GM18870 (cell line): ENCODE measurements at regions not wholly inside any gene's neighbourhood (a gene's known extent, or its start where the extent isn't known, plus 50 kb on each side); places are given as distances from the start of the nearest gene placed in this dataset.

Experiments
- ATAC-seq: cut with Tn5 transposase; IDR thresholded peaks from one replicate; pipeline ENCODE4 v1.9.1; 2021; ENCODE audit warnings: moderate library complexity; ENCODE audit not compliant: unreplicated experiment

GRCh38 chr13:67351114-67351513, 121.0 kb upstream of the PCDH9 start:
- ATAC-seq: no peak

- ATAC-seq: no peak
These were observed 113.6 kb upstream of the PCDH9 start for GRCh38 chr13:67343777-67344176.

- ATAC-seq: no peak
These were observed 111.3 kb upstream of the PCDH9 start for GRCh38 chr13:67341406-67341805.

GRCh38 chr13:67330149-67330548, 100.0 kb upstream of the PCDH9 start:
- no peak for ATAC-seq

- no peak for ATAC-seq
These were observed 98.8 kb upstream of the PCDH9 start for GRCh38 chr13:67328895-67329294.

GRCh38 chr13:67318860-67319259, 88.7 kb upstream of the PCDH9 start:
- ATAC-seq: no peak

- no peak for ATAC-seq
These were observed 88.3 kb upstream of the PCDH9 start for GRCh38 chr13:67318398-67318797.

- ATAC-seq: no peak
These were observed 84.3 kb upstream of the PCDH9 start for GRCh38 chr13:67314405-67314804.

GRCh38 chr13:67308004-67308772, 78.1 kb upstream of the PCDH9 start:
- no peak for ATAC-seq

GRCh38 chr13:67306742-67307141, 76.6 kb upstream of the PCDH9 start:
- no peak for ATAC-seq

GRCh38 chr13:67303661-67304333, 73.7 kb upstream of the PCDH9 start:
- ATAC-seq: no peak

- ATAC-seq: no peak
These were observed 69.6 kb upstream of the PCDH9 start for GRCh38 chr13:67299751-67300150.

GRCh38 chr13:67299072-67299635, 69.0 kb upstream of the PCDH9 start:
- no peak for ATAC-seq

- no peak for ATAC-seq
These were observed 68.2 kb upstream of the PCDH9 start for GRCh38 chr13:67298297-67298696.

- ATAC-seq: no peak
These were observed 66.4 kb upstream of the PCDH9 start for GRCh38 chr13:67296511-67296910.

- no peak for ATAC-seq
These were observed 62.8 kb upstream of the PCDH9 start for GRCh38 chr13:67292886-67293285.

- ATAC-seq: no peak
These were observed 55.5 kb upstream of the PCDH9 start for GRCh38 chr13:67285611-67286010.

- no peak for ATAC-seq
These were observed 53.5 kb upstream of the PCDH9 start for GRCh38 chr13:67283637-67284036.

- no peak for ATAC-seq
These were observed 51.3 kb upstream of the PCDH9 start for GRCh38 chr13:67281466-67281865.
